ENCODE measurements at regions not wholly inside any gene's neighbourhood (a gene's known extent, or its start where the extent isn't known, plus 50 kb on each side); places are given as distances from the start of the nearest gene placed in this dataset.

GRCh38 chr3:146892041-146892440, 286.9 kb upstream of the PLSCR5 start (continued):
- TF ChIP-seq BCL3 (IDR thresholded peaks at IDR 0.05; ENCODE audit: borderline replicate concordance, insufficient read depth, low read depth, low read length, poor library complexity, severe bottlenecking) (no peak), SRF (IDR thresholded peaks at IDR 0.05; ENCODE audit: low read depth in 2 of 2, low read length in 2 of 2) (no peak), ZNF274 (IDR thresholded peaks at IDR 0.05; ENCODE audit: insufficient read depth, insufficient read length) (no peak)

GRCh38 chr3:146889626-146890025, 284.5 kb upstream of the PLSCR5 start:
- ChIA-PET CTCF (no interaction called here), RAD21 (ENCODE audit: unreplicated experiment) (no interaction called here), POLR2A (no interaction called here), SMC1A (ENCODE audit: uncharacterized antibody, unreplicated experiment) (interaction anchor here (0.8 kb wide), 1 partner anchor 24 kb away, joined by 3 read pairs; no protein-coding TSS in a partner anchor)
- BruUV-seq (replicated peaks): no TSS peak
- Histone ChIP-seq H3K36me3 (ENCODE audit: control insufficient read depth in 2 of 2, insufficient read depth in 2 of 2, low read length in 1 of 2) (no peaks in the 10 kb centered on the region), H3K4me1 (ENCODE audit: control insufficient read depth, insufficient read depth, low read length) (no peaks in the 10 kb centered on the region), H3K4me3 (no peak overlapping the region), H3K9ac (ENCODE audit: control insufficient read depth, insufficient read depth, low read length) (no peak overlapping the region), H3K27me3 (replicated peaks in 1 of 2; ENCODE audit: control insufficient read depth in 2 of 2, insufficient read depth in 2 of 2, low read length in 1 of 2) (no peaks in the 10 kb centered on the region), H3K79me2 (ENCODE audit: control insufficient read depth, insufficient read depth, low read length) (no peaks in the 10 kb centered on the region), H3K9me3 (replicated peaks; ENCODE audit: control insufficient read depth, insufficient read depth, low read length) (no peaks in the 10 kb centered on the region), H2AFZ (ENCODE audit: control insufficient read depth, low read depth, low read length) (no peak overlapping the region), H4K20me1 (ENCODE audit: control insufficient read depth, insufficient read depth) (no peaks in the 10 kb centered on the region), H3K27ac (ENCODE audit: control insufficient read depth, insufficient read depth) (no peak overlapping the region), H3K4me2 (ENCODE audit: control insufficient read depth, insufficient read depth) (no peak overlapping the region)
- 33% methylated on average over 1 of the region's 1 CpG for WGBS (ENCODE audit: insufficient coverage, insufficient replicate concordance, low lambda C conversion rate, missing lambda C conversion rate)
- ATAC-seq (no peak), FAIRE-seq (no peak), DNase-seq (ENCODE audit: low read depth, low spot score) (no peak)
- intact Hi-C loops (cut with micrococcal nuclease; ENCODE audit: unreplicated experiment): no loop called here
- in situ Hi-C loops (cut with MboI): no loop called here
- no peak for TF ChIP-seq MYB (IDR thresholded peaks at IDR 0.05; ENCODE audit: borderline replicate concordance, low read depth, low read length)
- TF ChIP-seq MXI1 (IDR thresholded peaks at IDR 0.05; ENCODE audit: low read depth, low read length): no peak
- no peak for TF ChIP-seq RCOR1 (conservative IDR thresholded peaks at IDR 0.05; ENCODE audit: low read depth, low read length)
- no peak for TF ChIP-seq ZNF592 (IDR thresholded peaks at IDR 0.05)
- TF ChIP-seq USF1 (IDR thresholded peaks at IDR 0.05; ENCODE audit: borderline replicate concordance, extremely low read length, insufficient read depth, low read depth, low read length): no peak
- no peak for TF ChIP-seq JUNB (IDR thresholded peaks at IDR 0.05)
- TF ChIP-seq BCLAF1 (IDR thresholded peaks at IDR 0.05): no peak
- no peak for TF ChIP-seq SMC3 (IDR thresholded peaks at IDR 0.05; ENCODE audit: borderline replicate concordance, low read length)
- no peak for TF ChIP-seq ASH2L (IDR thresholded peaks at IDR 0.05; ENCODE audit: borderline replicate concordance, low read depth)
- TF ChIP-seq CHD2 (IDR thresholded peaks at IDR 0.05; ENCODE audit: borderline replicate concordance, low read depth, low read length): no peak
